GM19438 (cell line): ENCODE measurements at regions not wholly inside any gene's neighbourhood (a gene's known extent, or its start where the extent isn't known, plus 50 kb on each side); places are given as distances from the start of the nearest gene placed in this dataset.

ENCODE experiments used
- ATAC-seq: cut with Tn5 transposase; IDR thresholded peaks from one replicate; pipeline ENCODE4 v1.9.1; 2021; ENCODE audit warnings: low read depth; ENCODE audit not compliant: unreplicated experiment

DNA sequence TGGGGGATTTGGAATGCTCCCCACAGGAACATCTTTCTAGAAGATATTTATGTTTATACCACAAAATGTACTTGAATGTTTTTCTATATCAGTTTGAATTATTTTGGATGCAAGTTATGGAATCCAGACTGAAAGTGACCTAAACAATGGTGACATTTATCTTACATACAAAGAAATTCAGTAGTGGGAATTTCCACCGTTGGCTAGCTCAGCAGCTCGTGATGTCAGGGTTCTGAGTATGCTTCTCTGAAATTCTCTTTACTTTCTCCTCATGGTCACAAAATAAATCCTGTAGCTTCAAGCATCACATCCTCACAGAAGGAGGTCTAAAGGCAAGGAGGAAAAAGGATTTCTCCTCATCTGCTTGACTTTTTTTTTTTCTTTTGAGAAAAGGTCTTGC is 105.3 kb downstream of the AKAIN1 start:
- ATAC-seq = no peak

DNA sequence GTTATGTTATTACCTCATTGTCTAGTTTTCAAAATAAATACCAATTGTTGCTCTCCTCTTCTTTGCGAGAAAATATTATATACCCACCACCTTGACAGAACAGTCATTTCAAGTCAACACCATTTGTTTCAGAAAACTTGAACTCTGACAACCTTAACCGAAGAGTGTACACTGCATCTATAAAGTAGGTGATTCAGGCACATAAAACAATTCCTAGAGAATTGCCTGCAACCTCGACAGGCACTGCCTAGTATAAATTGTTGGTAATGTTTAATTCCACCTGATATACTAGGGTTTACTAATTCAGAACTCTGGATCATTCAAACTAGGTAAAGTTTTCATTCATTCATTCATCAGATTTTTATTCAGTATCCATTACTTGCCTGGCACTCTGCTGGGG is 121.8 kb downstream of the AKAIN1 start:
- ATAC-seq = no peak

DNA sequence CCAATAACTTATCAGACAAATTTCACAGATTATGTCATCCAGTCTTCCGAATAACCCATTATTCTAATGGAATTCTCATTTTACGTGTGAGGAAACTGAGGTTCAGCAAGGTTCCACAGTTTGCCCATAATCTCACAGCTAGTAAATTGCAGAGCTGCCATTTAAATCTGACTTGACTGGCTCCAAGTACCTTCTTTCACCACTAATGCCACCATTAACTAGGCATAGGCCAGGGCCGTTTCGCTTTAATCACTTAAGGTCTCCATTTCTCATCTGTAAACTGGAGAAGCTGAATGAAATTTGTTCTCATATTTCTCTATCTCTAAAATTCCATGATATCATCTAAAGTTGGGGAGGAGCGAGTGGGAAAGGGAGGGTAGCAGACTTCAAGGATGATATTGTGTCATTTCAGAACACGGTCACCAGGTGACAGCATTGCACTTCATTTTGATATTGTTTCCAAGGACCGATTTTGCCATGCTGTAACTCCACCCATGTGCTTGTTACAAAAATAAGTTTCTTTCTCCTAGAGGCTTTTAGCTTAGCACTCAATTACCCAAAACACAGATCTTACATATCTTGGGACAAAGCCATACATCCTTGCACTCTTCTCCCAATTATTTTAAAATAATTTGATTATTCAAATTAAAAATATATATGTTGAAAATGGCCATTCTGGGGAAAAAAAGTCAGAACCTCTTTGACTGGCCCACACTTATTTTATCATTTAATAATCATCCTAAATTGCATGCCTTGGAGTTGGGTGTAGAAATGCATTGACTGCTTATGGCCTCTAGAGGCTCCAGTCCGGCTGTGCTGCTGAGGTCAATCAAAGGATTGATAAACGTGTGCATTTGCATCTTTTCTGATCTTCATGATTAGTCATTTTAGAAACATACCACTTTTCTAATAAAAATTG is 123.8 kb downstream of the AKAIN1 start:
- peak; percentile 58 for ATAC-seq

DNA sequence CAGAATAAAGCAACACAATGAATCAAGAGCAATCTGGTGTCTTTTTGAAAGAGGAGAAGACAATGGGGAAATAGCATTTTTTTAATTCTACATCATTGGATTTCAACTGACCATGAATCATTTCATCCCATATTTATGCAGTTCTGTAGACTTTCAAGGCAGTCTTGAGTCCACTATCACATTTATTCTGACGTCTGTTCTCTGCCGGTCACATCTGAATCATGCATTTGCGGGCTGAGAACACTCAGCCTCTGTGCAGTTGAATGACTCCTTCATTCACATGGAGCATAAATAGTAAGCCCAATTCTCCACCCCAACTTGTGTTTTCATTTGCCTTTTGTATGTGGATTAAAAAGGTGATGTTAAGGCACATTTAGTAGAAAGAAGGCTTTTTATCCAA is 128.2 kb downstream of the AKAIN1 start:
- no peak for ATAC-seq

DNA sequence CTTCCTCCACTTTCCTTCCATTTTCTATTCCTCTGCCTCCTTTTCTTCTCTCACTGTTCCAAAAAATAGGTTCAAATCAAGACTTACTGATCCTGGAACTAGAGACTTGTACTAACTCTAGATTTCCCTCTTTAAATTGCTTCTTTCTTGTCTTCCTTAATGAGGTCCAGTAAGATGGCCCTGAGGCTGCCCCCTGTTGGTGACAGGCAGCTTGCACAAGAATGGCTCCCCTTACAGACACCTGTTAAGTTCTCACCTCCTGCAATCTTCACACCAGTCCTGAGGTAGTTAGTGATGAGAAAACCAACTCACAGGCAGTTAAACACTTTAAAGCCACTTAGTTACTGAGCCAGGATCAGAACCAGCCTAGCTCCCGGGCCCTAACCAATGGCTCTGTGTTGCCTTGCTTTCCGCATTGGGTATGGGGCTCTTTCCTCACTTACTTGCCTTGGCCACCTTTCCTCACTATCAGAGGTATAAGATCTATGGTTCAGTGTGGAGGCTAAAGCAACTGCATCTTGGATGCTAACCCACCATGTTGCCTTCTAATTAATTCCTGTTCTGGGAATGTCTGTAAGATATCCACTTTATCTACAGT is 130.6 kb downstream of the AKAIN1 start:
- ATAC-seq = no peak

DNA sequence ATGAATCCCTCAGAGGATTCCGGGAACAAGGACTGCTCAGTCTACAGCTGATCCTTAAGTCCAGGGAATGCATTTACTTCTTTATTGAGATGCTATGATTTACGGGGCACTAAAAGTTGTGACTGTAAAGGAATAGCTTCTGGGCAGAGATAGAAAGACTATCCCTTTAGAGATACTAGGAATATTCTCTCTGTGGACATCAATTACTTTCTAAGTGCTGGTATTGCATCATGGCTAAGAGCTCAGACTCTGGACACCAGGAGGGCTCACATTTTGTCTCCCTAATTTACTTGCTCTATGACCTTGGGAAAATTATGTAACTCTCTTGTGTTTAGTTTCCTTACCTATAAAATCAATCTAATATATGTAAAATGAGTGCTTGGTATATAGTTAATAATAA is 131.4 kb downstream of the AKAIN1 start:
- ATAC-seq = no peak

DNA sequence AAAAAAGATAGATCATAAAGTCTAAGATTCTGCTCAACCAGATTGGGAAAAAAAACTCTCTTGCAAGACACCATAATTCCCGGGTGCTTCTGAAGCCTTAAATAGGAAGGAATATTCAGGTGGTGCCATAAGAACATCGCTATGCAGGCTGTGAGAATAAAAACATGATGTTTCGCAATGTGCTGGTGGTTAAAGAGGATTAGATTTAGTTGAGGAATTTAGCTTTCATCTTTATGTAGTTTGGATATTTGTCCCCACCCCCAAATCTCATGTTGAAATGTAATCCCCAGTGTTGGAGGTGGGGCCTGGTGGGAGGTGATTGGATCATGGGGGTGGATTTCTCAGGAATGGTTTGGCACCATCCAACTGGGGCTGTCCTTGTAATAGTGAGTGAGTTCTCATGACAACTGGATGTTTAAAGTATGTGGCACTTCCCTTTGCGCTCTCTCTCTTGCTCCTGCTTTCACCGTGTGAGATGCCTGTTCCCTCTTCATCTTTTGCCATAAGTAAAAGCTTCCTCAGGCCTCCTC is 132.2 kb downstream of the AKAIN1 start:
- ATAC-seq = no peak

DNA sequence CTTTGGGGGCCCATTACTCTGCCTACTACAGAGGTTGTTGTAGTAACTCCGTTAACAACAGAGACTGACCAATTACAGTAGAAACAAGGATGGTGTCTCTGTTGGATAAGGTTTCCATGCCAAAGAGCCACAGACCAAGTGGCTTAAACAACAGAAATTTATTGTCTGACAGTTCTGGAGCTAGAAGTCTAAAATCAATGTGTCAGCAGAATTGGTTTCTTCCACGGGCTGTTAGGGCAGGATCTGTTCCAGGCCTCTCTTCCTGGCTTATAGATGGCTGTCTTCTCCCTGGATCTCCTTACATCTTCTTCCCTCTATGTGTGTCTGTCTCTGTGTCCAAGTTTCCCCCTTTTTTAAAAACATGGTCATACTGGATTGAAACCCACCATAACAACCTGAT is 135.3 kb downstream of the AKAIN1 start:
- no peak for ATAC-seq

DNA sequence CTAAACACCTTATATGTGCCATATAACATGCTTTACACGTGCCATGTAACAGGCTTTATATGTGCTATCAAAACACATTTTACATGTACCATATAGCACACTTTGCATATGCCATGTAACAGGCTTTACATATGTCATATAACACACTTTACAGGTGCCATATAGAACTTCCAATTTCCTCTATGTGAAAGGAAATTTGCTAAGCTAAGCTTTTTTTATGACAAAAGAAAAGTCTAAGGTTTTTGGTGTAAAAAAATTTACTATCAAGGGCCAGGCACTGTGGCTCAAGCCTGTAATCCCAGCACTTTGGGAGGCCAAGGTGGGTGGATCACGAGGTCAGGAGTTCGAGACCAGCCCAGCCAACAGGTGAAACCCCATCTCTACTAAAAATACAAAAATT is 136.5 kb downstream of the AKAIN1 start:
- no peak for ATAC-seq

DNA sequence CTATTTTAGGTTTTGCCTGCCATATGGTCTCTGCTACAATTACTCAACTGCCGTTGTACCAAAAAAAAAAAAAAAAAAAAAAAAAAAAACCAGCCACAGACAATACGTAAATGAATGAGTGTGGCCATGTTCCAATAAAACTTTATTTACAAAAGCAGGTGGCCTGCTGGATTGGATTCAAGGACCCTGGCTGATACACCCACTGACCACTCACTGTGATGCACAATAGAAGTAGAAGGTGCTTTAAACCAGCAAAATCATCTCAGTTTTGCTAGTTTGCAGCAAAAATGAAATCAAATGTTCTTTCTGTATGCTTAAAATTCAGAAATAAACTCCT is 137.4 kb downstream of the AKAIN1 start:
- ATAC-seq = no peak

DNA sequence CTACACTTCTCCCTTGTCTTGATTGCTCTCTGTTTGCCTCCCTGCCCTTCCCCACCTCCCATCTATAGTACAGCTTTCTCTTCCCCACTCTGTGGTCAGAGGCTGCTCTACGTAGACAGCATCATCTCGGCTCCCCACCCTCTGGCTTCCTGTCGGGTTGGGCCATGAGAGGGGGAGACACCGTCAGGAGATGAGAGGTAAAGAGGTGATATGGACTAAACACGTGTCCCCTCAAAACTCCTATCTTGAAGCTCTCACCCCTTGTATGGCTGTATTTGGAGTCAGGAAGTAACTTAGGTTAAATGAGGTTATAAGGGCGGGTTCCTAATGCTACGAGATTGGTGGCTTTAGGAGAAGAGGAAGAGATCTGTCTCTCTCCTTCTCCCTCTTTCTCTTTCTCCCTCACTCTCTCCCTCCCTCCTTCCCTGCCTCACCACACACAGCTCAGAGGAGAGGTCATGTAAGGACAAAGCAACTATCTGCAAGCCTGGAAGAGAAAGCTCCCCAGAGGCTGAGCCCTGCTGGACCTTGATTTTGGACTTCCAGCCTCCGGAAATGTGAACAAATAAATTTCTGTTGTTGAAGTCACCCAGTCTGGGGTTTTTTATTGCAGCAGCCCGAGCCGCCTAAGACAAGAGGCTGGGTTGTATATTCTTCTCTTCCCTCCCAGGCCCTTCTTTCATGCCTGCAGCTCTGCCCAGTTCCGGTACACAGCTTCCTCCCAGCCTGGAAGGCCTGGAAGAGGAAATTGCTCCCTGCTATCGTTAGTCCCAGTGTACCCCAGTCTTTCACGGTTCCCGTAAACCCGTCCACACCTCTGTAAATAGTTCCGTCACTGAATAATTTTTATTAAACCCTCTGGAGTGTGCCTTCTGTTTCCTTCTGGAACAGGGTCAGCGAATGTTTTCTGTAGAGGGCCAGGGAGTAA is 138.0 kb downstream of the AKAIN1 start:
- no peak for ATAC-seq

DNA sequence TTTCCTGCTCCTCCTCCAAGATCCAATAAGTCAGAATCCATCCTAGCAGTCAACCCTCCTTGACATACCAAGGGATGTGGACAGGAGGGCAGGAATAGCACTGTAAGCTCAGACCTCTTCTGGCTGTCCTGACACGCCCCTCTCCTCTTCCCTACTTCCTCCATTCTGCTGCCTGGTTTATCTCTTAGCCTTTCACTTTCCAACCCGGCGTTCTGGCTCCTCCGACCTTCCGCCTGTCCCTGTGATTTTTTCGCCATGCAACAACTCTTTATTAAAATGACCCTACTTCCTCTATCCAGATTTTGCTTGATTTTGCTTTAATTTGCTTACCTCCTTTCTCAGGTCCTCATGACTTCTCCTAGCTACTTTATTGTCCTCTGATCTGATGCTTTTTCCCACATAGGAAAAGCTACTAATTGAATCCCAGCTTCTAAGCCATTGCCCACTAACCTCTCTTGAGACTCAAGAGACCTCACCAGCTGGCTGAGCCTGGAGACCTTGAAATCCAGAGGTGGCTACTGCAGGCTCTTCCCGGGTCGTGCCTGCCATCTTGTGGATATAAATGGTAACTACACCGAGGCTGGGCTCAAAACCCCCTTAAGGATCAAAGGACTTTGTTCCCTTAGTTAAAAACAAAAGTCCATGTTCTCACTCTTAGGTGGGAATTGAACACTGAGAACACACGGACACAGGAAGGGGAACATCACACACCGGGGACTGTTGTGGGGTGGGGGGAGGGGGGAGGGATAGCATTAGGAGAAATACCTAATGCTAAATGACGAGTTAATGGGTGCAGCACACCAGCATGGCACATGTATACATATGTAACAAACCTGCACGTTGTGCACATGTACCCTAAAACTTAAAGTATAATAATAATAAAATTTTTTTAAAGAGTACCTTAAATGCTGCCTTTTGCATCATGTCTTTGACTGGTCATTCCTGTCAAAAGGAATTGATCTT is 139.4 kb downstream of the AKAIN1 start:
- peak; percentile 60 for ATAC-seq

DNA sequence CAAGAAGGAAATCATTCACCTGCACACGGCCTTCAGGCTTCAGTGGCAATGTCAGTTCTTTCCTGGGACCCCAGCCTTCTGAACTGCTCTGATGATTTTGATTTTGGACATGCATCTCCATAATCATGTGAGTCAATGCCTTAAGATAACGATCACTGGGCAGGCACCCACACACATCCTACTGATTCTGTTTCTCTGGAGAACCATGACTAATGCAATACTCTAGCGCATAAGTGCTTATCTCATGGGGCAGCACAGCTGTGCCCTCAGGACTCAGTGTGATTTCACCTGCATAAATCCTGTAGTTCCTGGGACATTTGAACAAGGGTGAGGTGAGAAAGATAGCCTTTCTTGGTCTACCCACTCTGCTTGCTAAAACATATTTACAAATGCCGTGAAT is 144.6 kb downstream of the AKAIN1 start:
- no peak for ATAC-seq

DNA sequence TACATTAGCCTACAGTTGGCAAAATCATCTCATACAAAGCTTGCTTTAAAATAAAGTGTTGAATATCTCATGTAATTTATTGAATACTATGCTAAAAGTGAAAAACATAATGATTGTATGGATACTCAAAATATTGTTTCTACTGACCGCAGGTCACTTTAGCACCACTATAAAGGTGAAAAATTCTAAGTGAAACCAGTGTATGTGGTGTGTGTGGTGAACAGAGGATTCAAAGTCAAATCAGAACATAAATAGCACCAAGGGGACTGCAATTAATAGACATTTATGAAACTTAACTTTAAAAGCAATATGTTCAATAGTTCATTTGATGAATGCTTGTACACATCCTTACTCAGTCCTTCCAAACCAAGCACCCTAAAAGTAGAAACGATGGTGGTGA is 145.8 kb downstream of the AKAIN1 start:
- no peak for ATAC-seq

DNA sequence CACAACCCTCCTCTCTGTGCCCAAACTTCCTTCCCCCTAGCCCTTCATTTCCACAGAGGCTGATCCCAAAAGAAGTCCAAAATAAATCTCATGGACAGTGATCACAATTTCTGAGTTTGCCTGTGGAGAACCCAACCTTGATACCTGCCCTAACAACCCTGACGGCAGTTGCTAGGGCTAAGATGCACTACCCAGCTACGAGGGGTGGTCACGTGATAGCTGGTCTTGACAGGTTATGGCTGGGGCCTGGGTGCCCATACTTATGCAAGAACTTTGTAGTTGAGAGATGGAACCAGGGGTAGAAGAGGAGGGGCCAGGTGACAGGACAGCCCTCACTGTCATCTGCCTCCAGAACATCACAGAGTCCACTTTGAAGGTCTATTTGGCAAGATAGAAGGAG is 147.9 kb downstream of the AKAIN1 start:
- ATAC-seq = no peak

DNA sequence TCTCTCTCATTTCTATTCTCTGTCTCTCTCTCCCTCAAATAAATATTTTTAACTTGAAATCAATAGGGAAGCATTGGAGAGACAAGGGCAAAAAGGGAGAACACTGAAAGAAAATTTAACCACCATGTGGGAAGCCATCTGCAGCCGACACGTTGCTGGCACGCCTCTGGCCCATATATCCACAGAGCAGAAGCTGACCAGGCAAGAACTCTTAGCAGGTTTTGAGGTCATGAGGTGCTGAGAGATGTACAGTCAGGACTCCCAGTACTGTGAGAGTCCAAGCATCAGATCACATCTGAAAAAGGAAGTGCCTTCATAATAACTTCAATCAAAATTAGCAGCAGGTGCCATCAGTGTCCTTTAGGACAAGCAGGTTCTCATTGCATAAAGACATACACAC is 156.6 kb downstream of the AKAIN1 start:
- ATAC-seq = no peak

DNA sequence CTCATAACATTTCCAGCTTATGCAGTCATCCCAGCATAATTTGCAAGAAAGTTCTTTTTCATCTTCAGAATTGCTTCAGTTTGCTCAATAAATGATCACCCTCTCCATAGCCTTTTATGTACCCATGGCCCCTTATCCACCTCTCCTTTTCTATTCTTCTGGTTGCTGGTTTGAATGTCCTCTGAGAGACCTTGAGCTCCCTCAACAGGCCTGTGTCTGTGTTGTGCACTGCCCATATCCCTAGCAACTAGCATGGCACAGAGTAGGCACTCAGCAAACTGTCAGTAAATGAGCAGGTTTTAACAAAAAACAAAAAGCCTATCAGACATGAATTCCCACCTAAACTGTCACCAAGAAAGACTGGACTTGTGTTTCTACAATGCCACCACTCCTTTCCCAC is 160.5 kb downstream of the AKAIN1 start:
- ATAC-seq = no peak

DNA sequence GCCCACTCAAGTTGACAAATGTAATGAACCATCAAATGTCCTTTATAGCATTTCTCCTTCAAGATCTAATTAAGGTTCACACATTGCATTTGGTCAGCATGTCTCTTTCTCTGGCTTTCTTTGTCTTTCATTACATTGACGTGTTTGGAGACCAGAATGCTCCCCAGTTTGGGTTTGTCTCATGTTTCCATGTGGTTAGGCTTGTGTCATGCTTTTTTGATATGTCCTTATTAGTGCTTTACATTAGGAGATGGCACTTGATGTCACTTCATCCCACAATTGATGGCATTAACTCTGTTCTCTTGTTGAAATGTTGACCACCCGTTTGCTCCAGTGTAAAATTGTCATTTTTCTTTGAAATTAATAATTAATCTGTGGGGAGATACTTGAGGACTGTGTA is 165.8 kb downstream of the AKAIN1 start:
- ATAC-seq = no peak

DNA sequence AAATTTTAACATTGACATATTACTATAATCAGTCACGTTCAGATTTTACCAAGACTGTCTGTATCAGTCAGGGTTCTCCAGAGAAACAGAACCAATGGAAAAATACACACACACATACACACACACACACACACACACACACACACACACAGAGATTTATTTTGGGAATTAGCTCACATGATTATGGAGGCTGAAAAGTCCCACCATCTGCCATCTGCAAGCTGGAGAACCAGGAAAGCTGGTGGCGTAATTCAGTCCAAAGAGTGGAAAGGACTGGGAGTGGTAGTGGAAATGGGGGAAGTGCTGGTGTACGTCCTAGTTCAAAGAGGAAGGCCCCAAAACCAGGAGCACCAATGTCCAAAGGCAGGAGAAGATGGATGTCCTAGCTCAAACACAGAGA is 166.4 kb downstream of the AKAIN1 start:
- no peak for ATAC-seq

DNA sequence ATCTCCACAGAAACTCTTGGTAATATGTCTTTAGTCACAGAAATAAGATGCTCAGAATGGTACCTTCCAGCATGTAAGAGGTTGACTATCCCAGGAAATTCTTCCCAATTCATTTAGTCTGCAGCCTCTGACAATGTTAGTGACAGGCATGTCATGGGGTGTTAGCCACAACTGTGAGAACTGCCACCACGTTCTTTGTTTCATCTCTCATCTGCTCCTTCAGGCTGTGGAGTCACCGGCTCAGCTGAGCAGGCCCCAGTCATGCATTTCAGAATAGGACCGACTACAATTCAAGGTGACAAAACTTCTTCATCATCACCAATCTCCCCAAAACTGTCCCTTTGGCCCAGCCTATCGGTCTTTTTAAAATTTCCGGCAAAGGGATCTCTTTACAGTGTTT is 167.5 kb downstream of the AKAIN1 start:
- no peak for ATAC-seq
